ENCODE measurements at regions not wholly inside any gene's neighbourhood (a gene's known extent, or its start where the extent isn't known, plus 50 kb on each side); places are given as distances from the start of the nearest gene placed in this dataset.

DNA sequence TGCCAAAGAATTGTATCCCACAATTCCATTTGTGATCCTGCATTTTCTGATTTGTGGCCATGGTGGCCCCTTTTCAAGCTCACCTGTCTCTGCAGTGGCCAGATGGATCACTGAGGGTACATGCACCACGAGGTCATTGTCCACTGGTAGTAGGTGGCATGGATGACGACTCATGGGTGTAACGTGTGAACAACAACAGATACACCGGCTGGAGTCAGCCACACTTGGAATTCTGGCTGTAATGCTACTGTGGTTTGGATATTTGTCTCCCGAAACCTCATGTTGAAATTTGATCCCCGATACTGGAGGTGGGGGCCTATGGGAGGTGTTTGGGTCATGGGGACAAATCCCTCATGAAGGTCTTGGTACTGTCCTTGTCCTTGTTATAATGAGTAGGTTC, 102.2 kb upstream of the TAF1B start:
- TF ChIP-seq, protein P1, sequence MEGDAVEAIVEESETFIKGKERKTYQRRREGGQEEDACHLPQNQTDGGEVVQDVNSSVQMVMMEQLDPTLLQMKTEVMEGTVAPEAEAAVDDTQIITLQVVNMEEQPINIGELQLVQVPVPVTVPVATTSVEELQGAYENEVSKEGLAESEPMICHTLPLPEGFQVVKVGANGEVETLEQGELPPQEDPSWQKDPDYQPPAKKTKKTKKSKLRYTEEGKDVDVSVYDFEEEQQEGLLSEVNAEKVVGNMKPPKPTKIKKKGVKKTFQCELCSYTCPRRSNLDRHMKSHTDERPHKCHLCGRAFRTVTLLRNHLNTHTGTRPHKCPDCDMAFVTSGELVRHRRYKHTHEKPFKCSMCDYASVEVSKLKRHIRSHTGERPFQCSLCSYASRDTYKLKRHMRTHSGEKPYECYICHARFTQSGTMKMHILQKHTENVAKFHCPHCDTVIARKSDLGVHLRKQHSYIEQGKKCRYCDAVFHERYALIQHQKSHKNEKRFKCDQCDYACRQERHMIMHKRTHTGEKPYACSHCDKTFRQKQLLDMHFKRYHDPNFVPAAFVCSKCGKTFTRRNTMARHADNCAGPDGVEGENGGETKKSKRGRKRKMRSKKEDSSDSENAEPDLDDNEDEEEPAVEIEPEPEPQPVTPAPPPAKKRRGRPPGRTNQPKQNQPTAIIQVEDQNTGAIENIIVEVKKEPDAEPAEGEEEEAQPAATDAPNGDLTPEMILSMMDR (IDR thresholded peaks at IDR 0.05; ENCODE audit: borderline replicate concordance, extremely low read depth, low read length, poor library complexity, severe bottlenecking): no peak
- no peak for TF ChIP-seq EZH2 (IDR thresholded peaks at IDR 0.05; ENCODE audit: borderline replicate concordance, low read depth, low read length, severe bottlenecking)
- Histone ChIP-seq H3K9ac (ENCODE audit: low read depth, low read length) (no peak overlapping the region), H3K4me2 (ENCODE audit: insufficient read depth, low read length) (no peak overlapping the region), H2AFZ (ENCODE audit: low read depth, low read length) (no peak overlapping the region), H3K36me3 (ENCODE audit: insufficient read depth, low read length) (no peaks in the 10 kb centered on the region), H4K20me1 (ENCODE audit: insufficient read depth, low read length) (no peaks in the 10 kb centered on the region), H3K4me3 (ENCODE audit: low read depth in 1 of 2, low read length in 2 of 2) (no peak overlapping the region), H3K4me1 (ENCODE audit: insufficient read depth, low read length) (no peaks in the 10 kb centered on the region), H3K27ac (ENCODE audit: low read length) (no peak overlapping the region), H3K79me2 (ENCODE audit: insufficient read depth, low read length) (no peaks in the 10 kb centered on the region), H3K9me3 (ENCODE audit: insufficient read depth, low read length, severe bottlenecking) (no peaks in the 10 kb centered on the region), H3K27me3 (ENCODE audit: insufficient read depth, low read length, poor library complexity) (no peaks in the 10 kb centered on the region)
- ATAC-seq (ENCODE audit: insufficient read depth, low read depth) (no peak), DNase-seq (no peak)

DNA sequence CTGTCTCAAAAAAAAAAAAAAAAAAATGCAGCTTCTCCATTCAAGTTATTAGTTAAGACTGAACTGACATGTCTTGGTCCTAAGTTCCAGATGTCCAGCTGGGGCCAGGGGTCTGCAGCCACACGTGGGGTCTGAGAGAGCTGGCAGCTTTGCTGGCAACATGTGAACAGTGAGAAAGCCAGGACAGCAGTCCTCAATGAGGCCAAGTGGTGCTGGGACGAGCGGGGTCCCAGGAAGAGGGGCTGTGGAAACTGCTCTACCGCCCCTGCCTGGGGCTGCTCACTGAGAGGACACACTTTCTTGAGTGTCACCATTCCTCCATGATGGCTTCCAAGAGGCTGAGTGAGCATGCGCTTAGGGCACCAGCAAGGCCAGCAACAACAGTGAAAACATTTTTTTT, 100.7 kb upstream of the TAF1B start:
- Histone ChIP-seq H3K27me3 (ENCODE audit: insufficient read depth, low read length, poor library complexity) (no peaks in the 10 kb centered on the region), H3K9me3 (ENCODE audit: insufficient read depth, low read length, severe bottlenecking) (no peaks in the 10 kb centered on the region), H2AFZ (ENCODE audit: low read depth, low read length) (no peak overlapping the region), H3K4me2 (ENCODE audit: insufficient read depth, low read length) (no peak overlapping the region), H3K27ac (ENCODE audit: low read length) (no peak overlapping the region), H4K20me1 (ENCODE audit: insufficient read depth, low read length) (no peaks in the 10 kb centered on the region), H3K4me3 (ENCODE audit: low read depth in 1 of 2, low read length in 2 of 2) (no peak overlapping the region), H3K79me2 (ENCODE audit: insufficient read depth, low read length) (no peaks in the 10 kb centered on the region), H3K4me1 (ENCODE audit: insufficient read depth, low read length) (no peaks in the 10 kb centered on the region), H3K36me3 (ENCODE audit: insufficient read depth, low read length) (no peaks in the 10 kb centered on the region), H3K9ac (ENCODE audit: low read depth, low read length) (no peak overlapping the region)
- no peak for TF ChIP-seq EZH2 (IDR thresholded peaks at IDR 0.05; ENCODE audit: borderline replicate concordance, low read depth, low read length, severe bottlenecking)
- TF ChIP-seq, protein P1 (IDR thresholded peaks at IDR 0.05; ENCODE audit: borderline replicate concordance, extremely low read depth, low read length, poor library complexity, severe bottlenecking): no peak
- ATAC-seq (ENCODE audit: insufficient read depth, low read depth) (no peak), DNase-seq (no peak)

DNA sequence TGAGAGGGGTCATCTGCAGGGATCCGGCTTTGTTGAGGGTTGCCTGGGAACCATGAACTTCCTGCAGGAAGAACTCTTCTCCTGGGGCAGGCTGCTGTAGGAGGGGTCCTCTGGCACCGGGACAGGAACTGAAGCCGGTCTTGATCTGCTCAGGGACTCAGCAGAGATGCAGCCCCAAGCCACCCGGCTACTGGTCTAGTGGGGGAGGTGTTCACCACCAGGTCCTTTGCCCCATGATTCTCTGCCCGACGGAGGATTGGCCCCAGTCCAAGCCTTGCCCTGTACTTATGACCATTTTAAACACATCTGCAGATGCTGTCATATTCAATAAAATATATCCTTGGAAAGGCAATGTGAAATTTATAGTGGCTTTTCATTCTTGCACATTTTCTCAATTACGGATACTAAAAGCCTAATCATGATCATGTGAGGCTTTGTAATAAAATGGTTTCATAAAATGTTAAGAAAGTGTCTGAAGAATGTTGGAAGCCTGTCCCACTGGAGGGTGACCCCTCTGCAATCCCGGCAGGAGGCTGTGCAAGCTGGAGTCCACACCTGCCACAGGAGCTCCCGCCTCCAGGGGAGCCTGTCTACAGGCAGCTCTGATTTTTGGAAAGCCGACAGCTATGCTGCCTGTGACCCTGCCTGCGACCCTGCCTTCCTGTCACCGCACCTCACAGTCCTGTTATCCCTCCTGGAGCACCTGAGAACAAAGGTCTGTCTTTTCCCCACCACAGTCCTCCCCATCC, 98.8 kb upstream of the TAF1B start:
- H3K9me3 ChIP-seq (ENCODE audit: insufficient read depth, low read length, severe bottlenecking): no peaks in the 10 kb centered on the region
- H3K4me1 ChIP-seq (ENCODE audit: insufficient read depth, low read length): no peaks in the 10 kb centered on the region
- H3K4me3 ChIP-seq (ENCODE audit: low read depth in 1 of 2, low read length in 2 of 2): no peak overlapping the region
- H2AFZ ChIP-seq (ENCODE audit: low read depth, low read length): no peak overlapping the region
- no peak for TF ChIP-seq EZH2 (IDR thresholded peaks at IDR 0.05; ENCODE audit: borderline replicate concordance, low read depth, low read length, severe bottlenecking)
- TF ChIP-seq, protein P1 (IDR thresholded peaks at IDR 0.05; ENCODE audit: borderline replicate concordance, extremely low read depth, low read length, poor library complexity, severe bottlenecking): no peak
- no peaks in the 10 kb centered on the region for H4K20me1 ChIP-seq (ENCODE audit: insufficient read depth, low read length)
- no peak overlapping the region for H3K27ac ChIP-seq (ENCODE audit: low read length)
- DNase-seq: no peak
- H3K36me3 ChIP-seq (ENCODE audit: insufficient read depth, low read length): no peaks in the 10 kb centered on the region
- no peak overlapping the region for H3K4me2 ChIP-seq (ENCODE audit: insufficient read depth, low read length)
- no peak overlapping the region for H3K9ac ChIP-seq (ENCODE audit: low read depth, low read length)
- no peak for ATAC-seq (ENCODE audit: insufficient read depth, low read depth)
- H3K79me2 ChIP-seq (ENCODE audit: insufficient read depth, low read length): no peaks in the 10 kb centered on the region
- H3K27me3 ChIP-seq (ENCODE audit: insufficient read depth, low read length, poor library complexity): no peaks in the 10 kb centered on the region
